GM18505 (cell line): ENCODE measurements at regions not wholly inside any gene's neighbourhood (a gene's known extent, or its start where the extent isn't known, plus 50 kb on each side); places are given as distances from the start of the nearest gene placed in this dataset.
"Not testable (repeated sequence)": the region's sequence is repeated elsewhere in the genome, so short reads cannot be mapped to it uniquely, and the experiment has no call there.

Experiments used
- ATAC-seq: cut with Tn5 transposase; IDR thresholded peaks from one replicate; pipeline ENCODE4 v1.9.1; 2021; ENCODE audit not compliant: unreplicated experiment
- POLR2A ChIP-seq: IDR thresholded peaks from 4 replicates; pipeline ENCODE4 v1.6.1; 2011; ENCODE audit warnings: borderline replicate concordance; ENCODE audit not compliant: insufficient read depth, insufficient read length; ENCODE audit errors: extremely low read depth

- no peak for ATAC-seq
- TF ChIP-seq POLR2A, result no peak
These were observed 171.5 kb upstream of the HMCN1 start for GRCh38 chr1:185562461-185563359.

DNA sequence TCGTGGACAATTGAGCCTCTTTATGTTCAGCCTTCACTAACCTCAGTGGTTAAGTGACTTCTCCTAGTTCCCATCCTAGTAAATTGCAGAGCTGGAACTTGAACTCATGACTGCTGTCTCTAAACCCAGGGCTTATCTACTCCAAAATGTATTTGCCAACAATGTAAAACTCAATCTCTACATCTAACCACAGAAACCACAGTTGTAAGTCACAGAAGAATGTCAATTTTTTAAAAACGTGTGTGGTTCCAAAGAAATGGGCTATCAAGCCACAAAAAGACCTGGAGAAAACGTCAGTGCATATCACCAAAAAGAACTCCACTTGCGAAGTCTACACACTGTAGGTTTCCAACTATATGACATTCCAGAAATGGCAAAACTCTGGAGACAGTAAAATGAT is 172.6 kb upstream of the HMCN1 start:
- ATAC-seq, result no peak
- no peak for TF ChIP-seq POLR2A

DNA sequence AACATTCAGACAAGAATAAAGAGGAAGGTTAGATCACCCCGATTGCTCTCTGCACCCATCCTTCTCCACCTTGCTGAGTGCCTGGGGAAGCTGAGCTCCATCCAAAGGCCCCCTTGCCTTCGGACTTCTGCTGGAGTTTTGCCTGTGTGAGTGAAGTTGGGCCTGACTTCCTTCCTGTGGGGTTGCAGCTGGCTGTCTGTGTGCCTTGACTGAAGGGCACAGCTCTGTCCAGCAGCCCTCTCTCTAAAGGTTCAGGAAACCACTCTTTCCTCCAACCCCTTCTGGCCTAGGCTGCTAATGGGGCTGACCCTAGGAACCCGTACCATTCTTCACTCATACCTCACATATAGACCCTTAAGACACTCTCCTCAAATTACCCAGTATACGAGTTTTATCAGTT is 173.4 kb upstream of the HMCN1 start:
- TF ChIP-seq POLR2A, result no peak
- ATAC-seq, result no peak

DNA sequence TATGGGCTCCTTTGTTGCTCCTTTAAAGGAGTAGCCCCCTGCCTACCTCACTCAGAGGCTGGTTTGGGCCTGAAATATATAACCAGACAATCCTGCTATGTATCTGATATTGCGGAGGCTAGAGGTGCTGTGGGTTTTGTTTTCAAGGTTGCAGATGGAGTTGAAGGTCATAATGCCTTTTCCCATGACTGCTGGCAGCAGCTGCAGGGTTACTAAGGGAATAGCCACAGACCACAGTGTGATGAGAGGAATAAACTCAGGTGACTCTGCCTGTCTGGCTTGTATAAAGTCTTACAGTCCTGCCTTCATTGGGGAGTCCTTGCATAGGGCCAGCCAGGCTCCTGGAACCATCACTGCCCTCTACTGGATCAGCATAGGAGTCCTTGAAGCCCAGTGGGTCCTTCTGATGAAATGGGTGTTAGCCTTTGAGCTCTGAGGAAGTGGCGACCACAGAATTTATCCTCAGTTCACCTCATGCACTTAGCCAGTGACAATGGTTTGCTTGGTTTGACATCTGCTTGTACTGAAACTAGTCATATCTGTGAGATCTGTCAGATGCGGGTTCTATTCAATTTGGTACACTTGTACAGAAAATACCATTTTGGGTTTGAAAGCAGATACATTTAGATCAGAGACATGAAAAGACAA is 174.4 kb upstream of the HMCN1 start:
- TF ChIP-seq POLR2A, result no peak
- peak; percentile 97 for ATAC-seq

GRCh38 chr1:185559151-185559550 is 175.0 kb upstream of the HMCN1 start:
- ATAC-seq, result no peak
- TF ChIP-seq POLR2A, result no peak

DNA sequence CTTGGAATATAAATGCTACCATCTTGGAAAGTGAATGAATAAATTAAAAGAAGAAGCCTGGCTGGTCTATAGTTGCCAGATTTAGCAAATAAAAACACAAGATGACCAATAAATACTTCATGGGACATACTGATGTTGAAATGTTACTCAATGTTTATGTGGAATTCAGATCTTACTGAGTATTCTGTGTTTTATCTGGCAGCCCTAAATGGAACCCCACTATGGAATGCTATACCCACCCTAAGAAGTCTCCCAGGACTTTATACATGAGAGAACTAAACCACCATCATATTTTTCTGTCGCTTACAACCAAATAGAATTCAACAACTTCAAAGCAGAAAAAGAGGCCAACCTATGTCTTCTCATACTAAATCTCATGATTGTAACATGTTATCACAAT is 177.6 kb upstream of the HMCN1 start:
- TF ChIP-seq POLR2A, result no peak
- no peak for ATAC-seq

DNA sequence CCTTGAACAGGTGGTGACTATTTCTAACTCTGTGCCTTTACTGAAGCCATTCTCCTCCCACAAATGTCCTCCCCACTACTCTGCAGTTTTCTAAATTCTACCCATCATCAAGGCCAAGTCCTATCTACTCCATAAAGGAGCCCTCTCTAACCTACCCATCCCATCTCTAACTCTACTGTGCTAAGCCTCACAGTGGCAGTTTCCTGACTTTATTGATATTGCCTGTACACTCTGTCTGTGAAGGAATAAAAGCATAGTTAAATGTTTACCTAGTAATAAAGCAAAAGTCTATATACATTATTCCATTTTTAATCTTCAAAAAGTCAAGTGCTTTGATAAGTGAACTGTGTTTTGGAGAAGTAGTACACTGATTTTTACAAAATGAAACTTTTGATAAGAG is 178.4 kb upstream of the HMCN1 start:
- TF ChIP-seq POLR2A, result no peak
- no peak for ATAC-seq

DNA sequence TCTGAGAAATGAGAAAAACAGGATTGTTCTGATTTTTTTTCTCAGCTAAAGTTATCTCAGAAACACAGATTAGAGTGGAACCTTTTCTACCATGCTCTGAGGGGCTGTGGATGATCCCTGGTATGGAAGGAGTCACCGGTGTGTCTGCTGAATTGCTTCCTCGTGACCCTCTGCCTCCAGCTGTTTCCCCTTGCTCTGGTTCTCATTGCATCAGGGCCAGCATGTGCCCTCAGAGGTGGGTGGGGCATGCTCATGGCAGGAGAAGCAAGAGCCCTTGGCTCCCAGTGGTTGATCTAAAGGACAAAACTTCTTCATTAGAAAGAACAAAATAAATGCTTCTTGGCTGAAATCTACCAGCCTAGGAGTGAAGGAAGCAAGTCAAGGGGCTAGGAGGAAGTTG is 183.2 kb upstream of the HMCN1 start:
- TF ChIP-seq POLR2A, result no peak
- no peak for ATAC-seq

DNA sequence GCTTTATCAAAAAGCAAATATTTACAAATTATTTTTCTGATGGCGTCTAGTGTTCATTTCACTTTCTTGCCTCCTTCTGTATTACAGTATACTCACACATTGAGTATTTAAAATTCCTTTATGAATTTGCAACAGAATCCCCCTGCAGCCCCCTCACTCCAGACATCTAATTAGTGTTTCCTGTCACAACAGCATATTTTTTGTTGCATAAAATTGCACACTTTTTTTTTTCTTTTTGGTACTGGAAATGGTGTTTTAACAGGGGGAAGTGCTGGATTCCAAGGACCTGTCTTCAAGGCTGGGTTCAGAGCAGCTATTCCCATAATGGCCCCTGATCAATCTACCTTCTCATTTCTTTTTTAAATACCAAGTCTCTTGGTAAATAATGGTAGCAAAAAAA is 184.3 kb upstream of the HMCN1 start:
- TF ChIP-seq POLR2A, result no peak
- no peak for ATAC-seq

- no peak for TF ChIP-seq POLR2A
- no peak for ATAC-seq
These were observed 188.2 kb upstream of the HMCN1 start for GRCh38 chr1:185546029-185546428.

GRCh38 chr1:185541871-185542301 is 192.3 kb upstream of the HMCN1 start:
- ATAC-seq, result no peak
- no peak for TF ChIP-seq POLR2A

GRCh38 chr1:185540295-185540694 is 193.9 kb upstream of the HMCN1 start:
- TF ChIP-seq POLR2A, result no peak
- ATAC-seq, result no peak

GRCh38 chr1:185539277-185539943 is 194.8 kb upstream of the HMCN1 start:
- ATAC-seq, result no peak
- no peak for TF ChIP-seq POLR2A

- not testable (repeated sequence) for ATAC-seq
These were observed 195.8 kb upstream of the HMCN1 start for GRCh38 chr1:185538309-185538898.
